Testis (tissue), 2 donors: ENCODE measurements at regions not wholly inside any gene's neighbourhood (a gene's known extent, or its start where the extent isn't known, plus 50 kb on each side); places are given as distances from the start of the nearest gene placed in this dataset.

Source experiments
- CTCF ChIP-seq, 3 experiments: fragments of 450-650 bp in 2 of 3; fragments of 200-600 bp in 1 of 3; sonication (generic) in 1 of 3; IDR thresholded peaks; one replicate each; pipeline ENCODE4 v1.5.1; 2016 to 2019; ENCODE audit warnings: antibody characterized with exemption in 3 of 3, mild to moderate bottlenecking in 2 of 3, moderate library complexity in 1 of 3
- POLR2A ChIP-seq: fragments of 450-650 bp; IDR thresholded peaks from one replicate; pipeline ENCODE4 v1.6.1; 2017; ENCODE audit warnings: antibody characterized with exemption, mild to moderate bottlenecking, moderate library complexity

- TF ChIP-seq CTCF (IDR thresholded peaks at IDR 0.05) (no peak), POLR2A (no peak)
Observed at GRCh38 chr2:167637741-167638140, 609.7 kb downstream of the STK39 start.
